Neural cell (in vitro differentiated cells): ENCODE measurements at regions not wholly inside any gene's neighbourhood (a gene's known extent, or its start where the extent isn't known, plus 50 kb on each side); places are given as distances from the start of the nearest gene placed in this dataset.
"Not testable (repeated sequence)": the region's sequence is repeated elsewhere in the genome, so short reads cannot be mapped to it uniquely, and the experiment has no call there.

Experiments
- H2AFZ ChIP-seq: fragments of 200-600, 300-800 bp; sonication (generic), shearing (Covaris generic); 2 replicates; pipeline ENCODE4 v1.6.0; 2014; ENCODE audit warnings: low read depth, mild to moderate bottlenecking, antibody characterized with exemption, low read length, moderate library complexity
- H3F3A ChIP-seq: fragments of 200-600 bp; shearing (Covaris generic); 2 replicates; pipeline ENCODE4 v1.6.1; 2016; ENCODE audit warnings: mild to moderate bottlenecking, moderate library complexity, mixed read lengths, antibody characterized with exemption, low read length; ENCODE audit not compliant: insufficient read depth, poor library complexity, severe bottlenecking
- H3K27ac ChIP-seq: fragments of 200-600, 300-800 bp; sonication (generic), shearing (Covaris generic); 2 replicates; pipeline ENCODE4 v1.5.1; 2014; ENCODE audit warnings: mild to moderate bottlenecking, low read length, moderate library complexity
- H3K27me3 ChIP-seq: fragments of 300-800, 200-600 bp; sonication (generic), shearing (Covaris generic); 2 replicates; pipeline ENCODE4 v1.6.0; 2014; ENCODE audit warnings: mild to moderate bottlenecking, low read depth, low read length, moderate library complexity; ENCODE audit not compliant: insufficient read depth
- H3K36me3 ChIP-seq: fragments of 300-800, 200-600 bp; sonication (generic), shearing (Covaris generic); 2 replicates; pipeline ENCODE4 v1.5.1; 2014; ENCODE audit warnings: mild to moderate bottlenecking, antibody characterized with exemption, low read length, moderate library complexity; ENCODE audit not compliant: insufficient read depth
- H3K4me2 ChIP-seq: fragments of 300-800, 200-600 bp; sonication (generic), shearing (Covaris generic); 2 replicates; pipeline ENCODE4 v1.6.0; 2014; ENCODE audit warnings: mild to moderate bottlenecking, low read length
- H3K4me3 ChIP-seq: fragments of 300-800, 200-600 bp; sonication (generic), shearing (Covaris generic); 2 replicates; pipeline ENCODE4 v1.5.1; 2014; ENCODE audit warnings: mild to moderate bottlenecking, low read length, moderate library complexity
- H3K79me2 ChIP-seq: fragments of 200-600 bp; shearing (Covaris generic); replicated peaks from 2 replicates; pipeline ENCODE4 v1.6.0; 2014; ENCODE audit warnings: mild to moderate bottlenecking, low read length, moderate library complexity; ENCODE audit not compliant: insufficient read depth
- H3K9ac ChIP-seq: fragments of 300-800, 200-600 bp; sonication (generic), shearing (Covaris generic); 2 replicates; pipeline ENCODE4 v1.6.1; 2016; ENCODE audit warnings: mild to moderate bottlenecking, low read length, mixed read lengths
- H3K9me2 ChIP-seq: fragments of 200-600 bp; shearing (Covaris generic); 2 replicates; pipeline ENCODE4 v1.6.1; 2016; ENCODE audit warnings: mild to moderate bottlenecking, low read length, mixed read lengths; ENCODE audit not compliant: insufficient read depth
- H3K9me3 ChIP-seq: fragments of 200-600, 300-800 bp; sonication (generic), shearing (Covaris generic); 2 replicates; pipeline ENCODE4 v1.6.1; 2016; ENCODE audit warnings: mild to moderate bottlenecking, mixed run types, low read length, moderate library complexity, mixed read lengths
- H4K20me1 ChIP-seq: fragments of 200-600 bp; shearing (Covaris generic); 2 replicates; pipeline ENCODE4 v1.6.1; 2016; ENCODE audit warnings: mild to moderate bottlenecking, mixed run types; ENCODE audit not compliant: insufficient read depth
- CTCF ChIP-seq: fragments of 450-650 bp; IDR thresholded peaks from 2 replicates; pipeline ENCODE4 v1.5.1; 2014; ENCODE audit warnings: antibody characterized with exemption, mild to moderate bottlenecking, moderate library complexity; ENCODE audit not compliant: poor library complexity, severe bottlenecking
- EP300 ChIP-seq: fragments of 450-650 bp; conservative IDR thresholded peaks from 2 replicates; pipeline ENCODE4 v1.6.1; 2014; ENCODE audit warnings: antibody characterized with exemption, mild to moderate bottlenecking, moderate library complexity; ENCODE audit not compliant: poor library complexity, severe bottlenecking
- SMC3 ChIP-seq: fragments of 450-650 bp; conservative IDR thresholded peaks from 2 replicates; pipeline ENCODE4 v1.6.1; 2014; ENCODE audit warnings: antibody characterized with exemption, mild to moderate bottlenecking, moderate library complexity; ENCODE audit not compliant: poor library complexity
- TAF1 ChIP-seq: IDR thresholded peaks from 2 replicates; pipeline ENCODE4 v1.6.1; 2012; ENCODE audit warnings: low read depth

GRCh38 chr3:106305882-106306435, 437.1 kb upstream of the CBLB start:
- Histone ChIP-seq H4K20me1 (no peaks in the 10 kb centered on the region), H3K9me2 (no peaks in the 10 kb centered on the region), H3K4me3 (no peak overlapping the region), H2AFZ (no peak overlapping the region), H3K27ac (no peak overlapping the region), H3K9me3 (no peaks in the 10 kb centered on the region), H3K27me3 (no peaks in the 10 kb centered on the region), H3K36me3 (no peaks in the 10 kb centered on the region), H3F3A (no peaks in the 10 kb centered on the region), H3K4me2 (no peak overlapping the region), H3K79me2 (no peaks in the 10 kb centered on the region), H3K9ac (no peak overlapping the region)
- TF ChIP-seq CTCF = no peak

- Histone ChIP-seq H3K79me2 (no peaks in the 10 kb centered on the region), H3F3A (no peaks in the 10 kb centered on the region), H3K27me3 (no peaks in the 10 kb centered on the region), H2AFZ (no peak overlapping the region), H3K9me2 (no peaks in the 10 kb centered on the region), H3K36me3 (no peaks in the 10 kb centered on the region), H4K20me1 (no peaks in the 10 kb centered on the region), H3K4me2 (no peak overlapping the region), H3K27ac (no peak overlapping the region), H3K9ac (no peak overlapping the region), H3K9me3 (no peaks in the 10 kb centered on the region), H3K4me3 (no peak overlapping the region)
- no peak for TF ChIP-seq EP300
- TF ChIP-seq CTCF = no peak
- no peak for TF ChIP-seq TAF1
- no peak for TF ChIP-seq SMC3
Observed at GRCh38 chr3:106309274-106309673, 440.5 kb upstream of the CBLB start.

DNA sequence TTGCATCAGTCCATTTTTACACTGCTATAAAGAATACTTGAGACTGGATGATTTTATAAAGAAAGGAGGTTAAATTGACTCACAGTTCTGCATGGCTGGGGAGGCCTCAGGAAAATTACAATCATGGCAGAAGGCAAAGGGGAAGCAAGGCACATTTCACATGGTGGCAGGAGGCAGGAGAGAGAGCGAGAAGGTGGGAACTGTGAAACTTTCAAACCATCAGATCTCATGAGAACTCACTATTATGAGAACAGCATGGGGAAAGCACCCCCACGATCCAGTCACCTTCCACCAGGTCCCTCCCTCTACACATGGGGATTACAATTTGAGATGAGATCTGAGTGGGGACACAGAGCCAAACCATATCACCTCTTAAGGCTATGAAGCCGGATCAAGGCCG, 441.0 kb upstream of the CBLB start:
- H3K36me3 ChIP-seq, H3K9me2 ChIP-seq, H4K20me1 ChIP-seq, H3K4me2 ChIP-seq, H3K27me3 ChIP-seq, H2AFZ ChIP-seq, H3F3A ChIP-seq, H3K9me3 ChIP-seq, H3K4me3 ChIP-seq, H3K9ac ChIP-seq, H3K27ac ChIP-seq, H3K79me2 ChIP-seq: not testable (repeated sequence)
